Suppressor macrophage treated with lipopolysaccharide for 4 hours (primary cell): ENCODE measurements at regions not wholly inside any gene's neighbourhood (a gene's known extent, or its start where the extent isn't known, plus 50 kb on each side); places are given as distances from the start of the nearest gene placed in this dataset.
"Not testable (repeated sequence)": the region's sequence is repeated elsewhere in the genome, so short reads cannot be mapped to it uniquely, and the experiment has no call there.

ENCODE experiments used
- DNase-seq: peaks from one replicate; pipeline ENCODE4 v3.0.0-alpha.2; 2020

DNA sequence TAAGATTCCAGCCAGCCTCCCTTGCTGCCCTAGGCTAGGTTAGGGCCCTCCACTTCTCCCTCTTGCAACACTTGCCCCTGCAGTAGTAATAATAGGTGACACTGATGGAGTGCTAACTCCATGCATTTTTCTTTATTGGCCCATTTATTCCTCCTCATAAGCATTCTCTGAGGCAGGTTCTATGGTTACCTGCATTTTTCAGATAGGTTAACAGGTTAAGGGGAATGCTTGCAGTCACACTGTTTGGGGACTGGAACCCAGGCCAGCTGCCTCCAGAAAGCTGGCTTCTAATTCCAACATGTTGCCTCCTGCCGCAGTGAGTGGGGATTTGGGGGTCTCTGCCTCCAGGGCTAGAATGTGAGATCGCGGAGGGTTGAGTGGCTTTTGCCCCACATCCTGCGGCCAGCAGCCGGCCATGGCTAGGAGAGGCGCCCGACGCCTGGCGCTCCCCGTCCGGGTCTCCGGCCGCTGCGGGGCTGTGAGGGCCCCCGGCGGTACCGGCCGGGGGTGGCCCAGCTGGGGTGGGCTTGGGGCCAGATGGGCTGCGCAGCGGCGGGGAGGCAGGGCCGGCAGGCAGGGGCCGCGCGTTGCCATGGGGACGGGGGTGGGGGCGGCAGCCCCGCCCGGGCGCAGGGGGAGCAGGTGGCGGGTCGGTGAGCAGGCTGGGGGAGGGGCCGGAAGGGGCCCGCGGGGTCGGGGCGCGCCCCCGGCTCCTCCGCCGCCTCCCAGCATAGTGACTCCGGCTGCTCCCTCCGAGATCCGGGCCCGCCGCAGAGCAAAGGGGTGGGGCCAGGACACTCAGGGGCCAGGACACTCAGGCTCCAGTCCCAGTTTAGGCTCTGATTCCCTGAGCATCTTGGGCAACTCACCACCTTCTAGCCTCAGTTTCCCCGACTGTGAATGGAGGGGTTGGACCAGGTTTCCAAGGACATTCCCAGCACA is 68.4 kb upstream of the SSBP3 start:
- DNase-seq, result no peak

DNA sequence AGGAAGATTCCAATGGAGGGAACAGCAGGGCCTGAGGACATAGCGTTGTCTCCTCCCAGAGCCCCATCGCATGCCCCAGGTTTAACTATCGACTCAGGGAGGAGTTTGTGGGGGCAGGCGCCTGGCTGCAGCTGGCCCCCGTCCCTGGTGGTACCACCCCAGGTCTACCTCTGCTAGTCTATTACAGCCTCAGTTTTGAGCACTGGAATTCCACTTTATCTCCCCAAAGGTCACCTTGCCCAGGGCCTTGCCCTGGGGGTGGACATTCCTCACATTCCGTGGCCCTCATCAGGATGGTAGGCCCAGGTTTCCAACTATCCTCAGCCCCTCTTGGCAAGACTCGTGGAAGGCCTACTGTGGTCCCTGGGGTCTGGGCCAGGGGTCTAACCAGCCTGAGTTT is 65.4 kb upstream of the SSBP3 start:
- no peak for DNase-seq

DNA sequence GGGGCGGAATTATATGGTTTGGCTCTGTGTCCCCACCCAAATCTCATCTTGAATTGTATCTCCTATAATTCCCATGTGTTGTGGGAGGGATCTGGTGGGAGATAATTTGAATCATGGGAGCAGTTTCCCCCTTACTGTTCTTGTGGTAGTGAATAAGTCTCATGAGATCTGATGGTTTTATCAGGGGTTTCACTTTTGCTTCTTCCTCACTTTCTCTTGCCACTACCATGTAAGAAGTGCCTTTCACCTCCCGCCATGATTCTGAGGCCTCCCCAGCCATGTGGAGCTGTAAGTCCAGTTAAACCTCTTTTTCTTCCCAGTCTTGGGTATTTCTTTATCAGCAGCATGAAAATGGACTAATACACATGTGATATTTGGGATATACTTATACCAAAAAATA is 63.2 kb upstream of the SSBP3 start:
- DNase-seq, result peak; percentile 51

DNA sequence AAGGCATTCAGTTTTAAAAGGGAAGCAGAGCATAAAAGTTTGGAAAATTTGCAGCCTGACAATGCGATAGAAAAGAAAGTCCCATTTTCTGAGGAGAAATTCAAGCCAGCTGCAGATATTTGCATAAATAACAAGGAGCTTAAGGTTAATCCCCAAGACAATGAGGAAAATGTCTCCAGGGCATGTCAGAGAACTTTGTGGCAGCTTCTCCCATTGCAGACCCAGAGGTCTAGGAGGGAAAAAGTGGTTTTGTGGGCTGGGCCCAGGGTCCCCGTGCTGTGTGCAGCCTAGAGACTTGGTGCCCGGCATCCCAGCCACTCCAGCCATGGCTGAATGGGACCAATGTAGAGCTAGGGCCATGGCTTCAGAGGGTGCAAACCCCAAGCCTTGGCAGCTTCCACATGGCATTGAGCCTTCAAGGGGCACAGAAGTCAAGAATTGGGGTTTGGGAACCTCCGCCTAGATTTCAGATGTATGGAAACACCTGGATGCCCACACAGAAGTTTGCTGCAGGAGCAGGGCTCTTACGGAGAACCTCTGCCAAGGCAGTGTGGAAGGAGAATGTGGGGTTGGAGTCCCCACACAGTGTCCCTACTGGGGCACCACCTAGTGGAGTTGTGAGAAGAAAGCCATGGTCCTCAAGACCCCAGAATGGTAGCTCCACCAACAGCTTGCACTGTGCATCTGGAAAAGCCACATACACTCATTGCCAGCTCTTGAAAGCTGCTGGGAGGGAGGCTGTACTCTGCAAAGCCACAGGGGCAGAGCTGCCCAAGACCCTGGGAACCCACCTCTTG is 62.3 kb upstream of the SSBP3 start:
- not testable (repeated sequence) for DNase-seq

DNA sequence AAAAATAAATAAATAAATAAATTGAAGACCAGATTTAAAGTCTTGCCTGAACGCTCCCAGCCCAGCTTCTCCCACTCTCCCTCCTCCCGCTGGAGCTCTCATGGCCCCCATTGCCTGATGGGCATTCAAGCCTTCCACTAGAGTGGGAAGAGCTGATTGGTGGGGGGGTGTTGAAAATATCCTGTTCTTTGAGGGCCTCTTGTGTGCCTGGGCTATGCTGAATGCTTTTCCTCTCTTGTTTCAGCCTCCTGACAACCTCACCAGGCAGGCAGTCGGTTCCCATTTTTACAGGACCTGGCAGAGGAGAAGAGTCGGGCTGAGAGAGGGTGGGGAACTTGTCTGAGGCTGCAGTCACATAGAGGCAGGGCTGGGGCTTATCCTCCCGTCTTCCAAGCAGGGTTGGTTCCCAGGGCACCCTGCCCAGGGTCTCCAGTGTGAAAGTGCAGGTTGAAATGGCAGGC is 59.2 kb upstream of the SSBP3 start:
- no peak for DNase-seq

DNA sequence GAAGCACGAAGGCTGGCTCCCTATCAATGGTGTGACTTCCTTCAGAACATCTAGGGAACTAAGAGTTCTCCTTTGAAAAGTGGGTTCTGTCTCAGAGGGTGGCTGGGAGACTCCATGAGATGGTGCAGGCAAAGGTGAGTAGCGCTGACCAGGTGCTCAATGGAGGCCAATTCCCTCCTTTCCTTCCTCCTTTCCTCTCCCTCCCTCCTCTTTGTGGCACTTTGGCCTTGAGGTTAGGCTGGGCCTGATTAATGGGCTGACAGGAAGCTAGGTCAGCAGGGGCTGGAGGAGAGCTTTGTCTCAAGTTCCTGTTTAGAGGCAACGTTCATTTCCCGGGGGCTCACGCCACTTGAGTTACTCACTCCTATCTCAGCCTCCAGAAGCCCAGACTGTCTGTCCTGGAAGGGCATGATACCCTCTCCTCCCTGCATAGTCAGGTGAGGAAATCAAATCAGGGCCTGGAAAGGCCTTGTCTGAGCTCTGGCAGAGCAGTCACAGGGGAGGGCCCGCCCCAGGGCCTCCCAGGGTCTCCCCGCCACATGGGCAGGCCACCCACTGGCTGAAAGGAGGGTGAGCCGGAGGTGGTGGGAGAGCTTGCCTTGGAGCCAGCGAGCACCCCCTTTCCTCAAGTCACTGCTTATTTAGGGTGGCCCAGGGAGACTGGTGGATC is 58.4 kb upstream of the SSBP3 start:
- DNase-seq, result peak; percentile 86

DNA sequence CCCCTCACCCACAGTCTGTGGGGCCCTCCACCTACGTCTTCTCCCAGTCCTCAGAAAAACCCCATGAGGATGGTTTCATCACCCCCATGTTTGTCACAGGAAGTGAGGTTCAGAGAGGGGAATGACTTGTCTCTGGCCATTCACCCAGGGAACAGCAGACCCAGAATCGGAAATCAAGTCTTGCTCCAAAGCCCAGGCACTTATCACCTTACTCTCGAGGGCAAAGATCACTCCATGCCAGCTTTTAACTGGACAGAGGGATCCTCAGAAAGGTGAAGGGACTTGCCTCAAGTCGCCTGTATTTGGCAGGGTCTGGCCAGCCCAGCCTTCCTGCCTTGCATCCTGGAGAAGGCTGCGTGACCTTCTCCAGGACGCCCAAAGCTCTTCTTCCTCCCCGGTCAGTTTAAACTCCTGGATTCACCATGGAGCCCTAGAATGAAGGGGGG is 57.9 kb upstream of the SSBP3 start:
- DNase-seq, result peak; percentile 80

DNA sequence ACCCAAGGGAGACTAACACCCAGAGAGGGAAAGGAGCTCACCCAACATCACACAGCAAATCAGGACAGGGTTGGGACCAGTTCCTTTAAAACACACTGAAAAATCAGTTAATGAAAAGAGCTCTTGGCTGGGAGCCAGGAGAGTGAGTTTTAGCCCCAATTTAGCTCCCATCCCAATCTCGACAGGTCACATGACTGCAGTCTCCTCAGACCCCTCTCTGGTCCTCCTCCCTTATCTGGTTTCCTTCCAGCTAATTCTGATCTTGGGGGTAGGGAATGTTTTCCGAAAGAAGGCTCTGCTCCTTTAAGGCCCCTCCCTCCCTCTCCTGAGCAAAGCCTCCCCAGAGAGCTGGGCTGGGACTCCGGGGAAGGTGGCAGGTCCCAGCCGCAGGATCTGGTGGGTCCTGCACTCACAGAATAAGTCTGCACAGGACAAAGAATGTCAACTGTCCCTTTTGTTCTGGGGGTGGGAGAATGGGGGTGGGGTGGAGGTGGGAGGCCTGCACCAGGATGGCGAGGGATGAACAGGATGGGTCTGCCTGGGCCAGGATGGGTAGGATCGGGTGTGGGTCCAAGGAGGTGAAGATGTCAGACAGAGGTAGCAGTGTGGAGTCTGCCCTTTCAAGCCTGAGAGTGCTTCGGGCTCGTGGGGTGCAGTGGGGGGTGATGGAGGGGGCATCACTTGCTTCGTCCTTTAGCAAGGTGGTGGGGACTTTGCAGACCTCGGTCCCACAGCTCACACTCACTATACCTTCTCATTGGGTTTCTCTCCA is 57.3 kb upstream of the SSBP3 start:
- DNase-seq, result no peak

DNA sequence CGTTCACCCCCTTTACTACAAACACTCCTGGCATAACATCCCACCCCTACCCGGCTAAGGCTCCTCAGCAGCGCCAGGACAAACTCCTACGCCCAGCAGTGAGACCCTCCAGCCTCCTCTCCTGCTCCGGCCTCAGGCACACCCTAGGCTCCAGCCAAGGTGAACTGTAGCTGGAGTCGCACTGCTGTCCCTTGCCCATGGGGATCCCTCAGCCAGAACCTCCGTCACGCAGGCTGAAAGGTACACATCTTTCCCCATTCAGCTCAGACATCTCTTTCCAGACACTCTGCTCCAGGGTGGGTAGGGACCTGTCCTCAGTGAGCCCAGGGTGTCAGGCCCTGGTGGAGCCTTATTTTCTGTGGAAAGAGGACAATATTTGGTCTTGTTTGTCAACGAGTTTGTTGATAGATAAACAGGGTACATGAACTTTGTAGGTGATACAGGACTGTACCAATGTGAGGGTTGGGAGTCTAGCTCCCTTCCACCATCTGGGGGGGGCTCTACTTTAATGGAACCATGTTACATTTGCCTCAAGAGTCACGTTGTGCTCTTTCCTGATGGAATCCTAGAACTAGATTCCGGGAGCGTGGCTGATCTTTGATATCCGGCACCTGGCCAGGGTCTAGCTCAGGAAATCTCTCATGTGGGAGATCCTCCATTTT is 56.5 kb upstream of the SSBP3 start:
- no peak for DNase-seq

DNA sequence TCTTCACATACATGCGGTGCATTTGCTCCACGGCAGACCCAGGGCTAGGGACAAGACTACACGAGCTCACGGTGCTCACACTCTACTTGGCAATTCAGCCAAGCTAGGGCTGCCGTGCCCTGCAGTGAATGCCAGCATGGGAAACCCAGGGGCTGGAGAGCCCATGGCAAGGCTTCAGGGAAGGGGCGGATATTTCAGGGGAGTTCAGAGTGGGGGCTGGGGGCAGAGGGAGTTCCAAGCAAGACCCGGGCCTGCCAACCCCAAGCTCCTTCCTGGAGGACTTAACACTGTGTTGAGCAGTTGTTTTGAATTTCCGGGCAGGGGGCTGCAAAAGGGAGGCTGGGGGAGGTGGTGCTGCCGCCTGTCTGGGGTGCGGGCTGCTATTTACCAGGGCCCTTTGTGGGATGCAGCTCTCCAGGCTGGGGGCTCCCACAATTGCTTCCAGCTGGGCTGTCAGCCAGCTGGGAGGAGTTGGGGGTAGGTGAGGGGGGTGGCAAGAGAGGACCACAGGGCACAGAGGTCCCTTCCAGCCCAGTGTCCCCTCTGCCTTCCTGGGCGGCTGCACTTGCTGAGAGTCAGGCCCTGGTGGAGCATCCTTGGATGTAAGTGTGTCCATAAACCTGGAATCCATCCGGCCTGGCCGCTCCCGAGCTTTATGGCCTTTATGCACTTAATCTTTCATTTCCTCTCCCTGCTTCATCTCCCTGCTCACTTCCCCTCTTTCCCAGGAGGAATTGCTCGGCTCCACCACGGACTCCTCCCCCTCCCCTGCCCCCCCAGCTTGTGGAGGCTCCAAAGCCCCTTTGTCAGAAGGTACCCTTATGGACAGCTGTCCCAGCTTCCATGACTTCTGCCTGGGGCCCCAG is 55.8 kb upstream of the SSBP3 start:
- DNase-seq, result no peak

DNA sequence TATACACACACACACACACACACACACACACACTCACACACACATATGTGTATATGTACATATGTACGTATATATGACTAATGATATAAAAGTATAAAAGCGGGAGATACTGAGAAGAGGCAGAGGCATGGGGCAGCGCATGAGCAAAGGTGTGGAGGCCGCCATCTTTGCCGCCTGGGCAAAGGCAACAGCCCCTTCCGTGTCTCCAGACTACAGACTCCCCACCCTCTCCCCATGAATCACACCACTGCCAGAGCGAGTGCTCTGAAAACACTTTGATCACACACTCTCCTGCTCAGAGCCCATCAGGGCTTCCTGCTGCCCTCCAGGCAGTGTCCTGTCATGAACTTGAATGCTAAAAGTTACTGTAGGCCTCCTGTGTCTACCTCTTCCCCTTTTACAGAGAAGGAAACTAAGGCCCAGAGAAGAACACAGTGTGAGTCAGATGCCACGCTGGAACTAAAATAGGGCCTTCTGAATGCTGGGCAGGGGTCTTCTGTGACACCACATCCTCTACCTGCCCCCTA is 54.7 kb upstream of the SSBP3 start:
- DNase-seq, result no peak

DNA sequence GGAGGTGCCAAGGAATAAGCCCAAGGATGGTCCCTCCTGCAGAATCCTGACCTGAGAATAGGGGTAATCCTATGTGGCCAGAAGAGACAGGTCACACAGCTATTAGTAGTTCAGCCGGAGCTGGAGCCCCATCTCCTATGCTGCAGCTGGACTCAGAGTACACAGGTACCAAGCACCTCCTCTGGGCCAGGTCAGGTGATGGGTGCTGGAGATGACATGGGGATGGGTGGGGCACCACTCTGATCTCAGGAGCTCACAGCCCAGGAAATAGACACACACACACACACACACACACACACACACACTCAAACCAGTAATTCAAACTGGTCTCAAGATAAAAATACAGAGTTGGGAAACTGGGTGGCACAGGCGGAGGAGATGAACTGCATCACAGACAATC is 54.2 kb upstream of the SSBP3 start:
- DNase-seq, result no peak

DNA sequence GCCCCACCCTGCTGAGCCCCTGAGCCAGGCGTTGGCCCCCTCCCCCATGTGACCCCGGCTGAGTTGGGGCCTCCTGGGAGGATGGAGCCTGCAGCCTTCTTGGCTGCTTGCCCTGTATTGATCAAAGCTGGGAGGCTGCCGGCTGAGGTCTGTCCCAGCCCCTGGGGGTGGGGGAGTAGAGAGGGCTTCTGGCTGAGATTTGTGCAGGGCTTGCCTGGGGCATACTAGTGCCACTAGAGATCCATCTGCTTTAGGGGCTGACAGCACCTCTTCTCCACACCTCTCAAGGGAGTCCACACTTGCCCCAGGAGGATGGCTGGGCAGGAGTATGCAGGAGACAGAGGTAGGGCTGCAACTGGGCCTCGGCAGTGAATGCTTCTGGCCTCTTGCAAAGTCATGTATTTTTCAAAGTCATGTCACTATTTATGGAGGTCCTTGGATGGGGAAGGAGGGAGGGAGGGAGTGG is 53.6 kb upstream of the SSBP3 start:
- DNase-seq, result no peak

DNA sequence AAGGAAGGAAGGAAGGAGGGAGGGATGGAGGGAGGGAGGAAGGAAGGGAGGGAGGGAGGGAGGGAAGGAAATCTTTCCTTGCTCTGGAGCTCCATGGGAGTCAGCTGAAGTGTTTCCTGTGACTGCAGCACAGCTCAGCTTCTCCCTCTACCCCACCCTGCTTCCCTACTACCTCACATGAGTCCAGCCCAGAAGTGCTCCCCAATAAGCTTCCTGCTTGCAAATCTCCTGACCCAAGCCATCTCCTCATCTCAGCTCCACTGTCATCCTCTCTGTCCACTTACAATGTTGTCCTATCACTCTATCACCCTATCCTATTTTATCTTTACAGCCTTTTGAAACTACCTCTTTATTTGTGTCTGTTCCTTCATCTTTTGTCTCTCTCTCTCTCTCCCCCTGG is 52.9 kb upstream of the SSBP3 start:
- no peak for DNase-seq

DNA sequence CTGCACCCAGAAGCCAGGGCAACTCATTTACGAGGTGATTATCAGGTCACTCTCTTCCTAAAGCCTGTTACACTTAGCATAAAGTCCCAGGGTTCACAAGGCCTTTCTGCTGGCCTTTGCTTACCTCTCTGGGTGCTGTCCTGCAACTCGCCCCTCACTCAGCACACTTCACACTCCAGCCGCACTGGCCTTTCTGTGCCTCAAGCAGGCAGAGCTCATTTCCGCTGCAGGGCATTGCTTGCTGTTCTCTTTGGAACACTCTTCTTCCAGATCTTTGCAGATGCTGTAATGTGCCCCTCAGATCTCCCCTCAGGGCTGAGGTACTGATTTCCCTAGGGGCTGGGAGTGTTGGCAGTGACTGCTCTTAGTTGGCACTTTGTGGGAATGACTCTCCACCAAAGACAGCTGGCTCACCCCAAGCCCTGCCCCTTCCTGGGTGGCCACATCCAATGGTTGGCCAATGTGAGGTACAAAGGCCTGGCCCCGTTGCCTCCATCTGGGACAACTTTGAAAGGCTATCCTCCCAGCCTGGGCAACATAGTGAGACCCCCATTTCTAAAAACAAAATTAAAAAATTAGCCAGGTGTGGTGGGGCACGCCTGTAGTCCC is 50.8 kb upstream of the SSBP3 start:
- DNase-seq, result no peak

DNA sequence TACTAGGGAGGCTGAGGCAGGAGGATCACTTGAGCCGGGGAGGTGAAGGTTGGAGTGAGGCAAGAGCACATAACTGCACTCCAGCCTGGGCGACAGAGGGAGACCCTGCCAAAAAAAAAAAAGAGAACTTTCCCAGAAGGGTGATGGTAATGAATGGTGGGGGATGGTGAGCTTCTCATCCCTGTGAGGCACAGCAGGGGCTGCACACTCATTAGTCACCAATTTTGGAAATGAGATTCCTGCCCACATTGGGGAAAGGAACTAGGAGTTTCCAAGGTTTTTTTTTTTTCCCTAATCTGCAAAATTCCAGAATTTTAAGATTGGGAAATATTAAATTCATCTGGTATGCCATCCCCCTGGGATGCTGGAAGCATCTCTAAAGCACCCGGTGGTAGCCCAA is 50.2 kb upstream of the SSBP3 start:
- no peak for DNase-seq
